Activated naive CD4-positive, alpha-beta T cell treated with anti-CD3 and anti-CD28 coated beads, Interleukin-2, amount 10 ng/mL, durations not matched to agents 7 days and 5 days (primary cell): ENCODE measurements at regions not wholly inside any gene's neighbourhood (a gene's known extent, or its start where the extent isn't known, plus 50 kb on each side); places are given as distances from the start of the nearest gene placed in this dataset.
"Not testable (repeated sequence)": the region's sequence is repeated elsewhere in the genome, so short reads cannot be mapped to it uniquely, and the experiment has no call there.

Experiments
- CTCF ChIA-PET: fragments of 350-600 bp; sonication (Branson Sonifier 250); formaldehyde crosslinking; loops from one replicate; lab custom pipeline; 2021; ENCODE audit warnings: antibody characterized with exemption; lab: Charles Lee
- DNase-seq: peaks from one replicate; pipeline ENCODE4 v3.0.0-alpha.2; 2020
- H3K27ac Mint-ChIP-seq: one replicate; pipeline ENCODE4 v1.8.0; 2021; ENCODE audit warnings: mild to moderate bottlenecking, moderate library complexity, mixed read lengths
- H3K27me3 Mint-ChIP-seq: one replicate; pipeline ENCODE4 v1.8.0; 2021; ENCODE audit warnings: mild to moderate bottlenecking, mixed read lengths
- H3K36me3 Mint-ChIP-seq: one replicate; pipeline ENCODE4 v1.8.0; 2021; ENCODE audit warnings: mixed read lengths
- H3K4me1 Mint-ChIP-seq: one replicate; pipeline ENCODE4 v1.8.0; 2021; ENCODE audit warnings: mixed read lengths
- H3K4me3 Mint-ChIP-seq: one replicate; pipeline ENCODE4 v1.8.0; 2021; ENCODE audit warnings: mild to moderate bottlenecking, moderate library complexity, mixed read lengths
- H3K9me3 Mint-ChIP-seq: one replicate; pipeline ENCODE4 v1.8.0; 2021; ENCODE audit warnings: mixed read lengths

- no peak for DNase-seq
- Mint-ChIP-seq H3K36me3 (no peaks in the 10 kb centered on the region), H3K4me3 (no peak overlapping the region), H3K27me3 (no peaks in the 10 kb centered on the region), H3K4me1 (peaks cover 4% of the 10 kb centered on the region), H3K9me3 (peaks cover 4% of the 10 kb centered on the region), H3K27ac (no peak overlapping the region)
- CTCF ChIA-PET, result no interaction called here
Measured at GRCh38 chr6:134407791-134408190, 89.9 kb upstream of the SGK1 start.

- H3K4me1 Mint-ChIP-seq, result peaks cover 8% of the 10 kb centered on the region
- no peak overlapping the region for H3K27ac Mint-ChIP-seq
- CTCF ChIA-PET, result interaction anchor here (1.1 to 1.3 kb wide), 2 partner anchors 14 to 34 kb away, joined by 3 read pairs; no protein-coding TSS in a partner anchor
- DNase-seq, result no peak
- no peaks in the 10 kb centered on the region for H3K27me3 Mint-ChIP-seq
- no peaks in the 10 kb centered on the region for H3K9me3 Mint-ChIP-seq
- no peaks in the 10 kb centered on the region for H3K36me3 Mint-ChIP-seq
- no peak overlapping the region for H3K4me3 Mint-ChIP-seq
Measured at GRCh38 chr6:134406311-134406710, 88.4 kb upstream of the SGK1 start.

DNA sequence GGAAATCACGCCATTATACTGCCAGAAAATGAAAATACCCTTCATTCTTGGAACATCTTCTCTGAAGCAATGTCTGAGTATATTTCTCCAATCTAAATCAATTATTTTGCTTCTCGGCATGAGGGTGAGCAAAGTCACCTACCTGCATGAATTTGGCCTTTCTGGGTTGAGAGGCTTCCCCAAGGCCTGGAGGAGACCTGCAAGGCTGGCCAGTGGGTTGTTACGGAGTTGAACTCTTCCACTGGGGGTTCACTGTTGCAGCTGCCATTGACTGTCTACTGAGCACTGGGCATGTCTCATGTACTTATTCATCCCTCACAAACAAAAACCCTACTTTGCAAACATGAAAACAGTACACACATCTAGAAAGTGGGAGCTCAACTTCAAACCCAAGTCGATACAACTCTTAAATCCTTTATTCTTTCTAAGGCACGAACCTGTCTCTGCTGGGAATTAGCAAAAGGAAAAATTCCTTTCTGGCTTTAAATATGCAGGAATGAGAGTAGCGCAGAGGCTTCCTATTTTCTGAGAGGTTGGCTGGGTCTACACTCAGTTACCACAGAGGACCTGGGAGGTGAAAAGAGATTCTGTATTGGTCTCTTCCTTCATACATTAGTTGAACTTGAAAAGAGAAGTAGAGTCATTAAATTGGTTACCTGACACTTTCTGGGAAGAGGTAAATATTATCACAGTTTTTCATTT, 87.6 kb upstream of the SGK1 start:
- Mint-ChIP-seq H3K36me3 (no peaks in the 10 kb centered on the region), H3K27me3 (no peaks in the 10 kb centered on the region), H3K4me1 (peaks cover 8% of the 10 kb centered on the region), H3K4me3 (no peak overlapping the region), H3K27ac (no peak overlapping the region), H3K9me3 (no peaks in the 10 kb centered on the region)
- CTCF ChIA-PET, result interaction anchor here (1.1 to 1.3 kb wide), 2 partner anchors 14 to 34 kb away, joined by 3 read pairs; no protein-coding TSS in a partner anchor
- no peak for DNase-seq

- H3K27me3 Mint-ChIP-seq, H3K9me3 Mint-ChIP-seq, DNase-seq, H3K36me3 Mint-ChIP-seq, H3K4me1 Mint-ChIP-seq, H3K27ac Mint-ChIP-seq, H3K4me3 Mint-ChIP-seq: not testable (repeated sequence)
- CTCF ChIA-PET, result interaction anchor here (0.8 kb wide), 1 partner anchor 9 kb away, joined by 3 read pairs; no protein-coding TSS in a partner anchor
Measured at GRCh38 chr6:134403312-134403711, 85.4 kb upstream of the SGK1 start.

DNA sequence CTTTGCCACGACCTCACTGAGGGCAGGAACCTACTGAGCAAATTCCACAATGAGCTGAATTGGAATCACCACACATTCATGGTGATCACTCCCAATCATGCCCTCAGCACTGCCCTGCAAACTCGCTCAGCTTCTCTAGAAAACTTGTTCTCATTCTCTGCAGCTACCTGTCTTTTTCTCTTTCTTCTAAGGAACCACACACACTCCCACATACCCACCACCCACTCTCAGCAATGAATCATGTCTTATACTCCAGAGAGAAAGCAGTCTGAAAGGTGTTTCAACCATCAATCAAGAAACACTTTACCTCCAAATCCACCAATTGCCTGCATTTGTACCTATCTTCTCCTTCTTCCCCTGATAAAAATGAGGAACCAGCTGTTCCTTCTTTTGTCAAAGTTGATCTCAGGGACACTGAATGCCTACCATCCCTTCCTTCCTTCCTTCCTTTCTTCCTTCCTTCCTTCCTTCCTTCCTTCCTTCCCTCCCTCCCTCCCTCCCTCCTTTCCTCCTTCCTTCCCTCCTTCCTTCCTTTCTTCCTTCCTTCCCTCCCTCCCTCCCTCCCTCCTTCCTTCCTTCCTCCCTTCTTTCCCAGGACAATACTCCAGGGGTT, 84.6 kb upstream of the SGK1 start:
- no peaks in the 10 kb centered on the region for H3K36me3 Mint-ChIP-seq
- H3K27me3 Mint-ChIP-seq, result no peaks in the 10 kb centered on the region
- no peak overlapping the region for H3K27ac Mint-ChIP-seq
- H3K4me1 Mint-ChIP-seq, result peaks cover 10% of the 10 kb centered on the region
- no peak for DNase-seq
- H3K9me3 Mint-ChIP-seq, result no peaks in the 10 kb centered on the region
- CTCF ChIA-PET, result no interaction called here
- no peak overlapping the region for H3K4me3 Mint-ChIP-seq

DNA sequence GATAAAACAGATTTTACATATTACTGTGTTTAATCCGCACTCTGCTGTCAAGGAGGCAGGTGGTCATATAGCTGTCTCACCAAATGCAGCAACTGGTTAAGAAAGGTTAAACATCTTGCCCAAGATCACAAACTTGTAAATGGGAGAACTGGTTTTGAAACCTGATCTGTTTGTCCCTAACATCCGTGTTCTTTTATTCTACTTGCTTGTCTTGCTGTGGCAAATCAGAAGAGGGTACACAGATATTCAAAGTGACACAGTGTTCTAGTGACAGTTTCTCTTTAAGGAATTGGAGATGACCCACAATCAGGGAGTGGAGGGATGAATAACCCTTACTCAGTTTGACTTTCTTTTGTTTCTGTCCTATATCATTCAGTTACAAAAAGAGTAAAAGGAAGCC, 83.0 kb upstream of the SGK1 start:
- peaks cover 10% of the 10 kb centered on the region for H3K4me1 Mint-ChIP-seq
- no peaks in the 10 kb centered on the region for H3K27me3 Mint-ChIP-seq
- DNase-seq, result no peak
- H3K9me3 Mint-ChIP-seq, result no peaks in the 10 kb centered on the region
- no peak overlapping the region for H3K27ac Mint-ChIP-seq
- CTCF ChIA-PET, result no interaction called here
- no peak overlapping the region for H3K4me3 Mint-ChIP-seq
- H3K36me3 Mint-ChIP-seq, result no peaks in the 10 kb centered on the region

DNA sequence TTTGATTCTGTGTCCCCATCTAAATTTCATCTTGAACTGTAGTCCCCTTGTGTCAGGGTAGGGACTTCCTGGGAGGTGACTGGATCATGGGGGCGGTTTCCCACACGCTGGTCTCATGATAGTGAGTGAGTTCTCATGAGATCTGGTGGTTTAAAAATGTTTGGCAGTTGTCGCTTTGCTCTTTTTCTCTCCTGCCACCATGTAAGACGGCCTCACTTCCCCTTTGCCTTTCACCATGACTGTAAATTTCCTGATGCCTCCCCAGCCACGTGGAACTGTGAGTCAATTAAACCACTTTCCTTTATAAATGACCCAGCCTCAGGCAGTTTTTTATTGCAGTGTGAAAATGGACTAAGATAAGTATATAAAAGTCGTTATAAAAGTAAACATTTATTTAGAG, 80.5 kb upstream of the SGK1 start:
- no peak overlapping the region for H3K4me3 Mint-ChIP-seq
- H3K27ac Mint-ChIP-seq, result no peak overlapping the region
- H3K27me3 Mint-ChIP-seq, result no peaks in the 10 kb centered on the region
- CTCF ChIA-PET, result no interaction called here
- H3K9me3 Mint-ChIP-seq, result no peaks in the 10 kb centered on the region
- no peak for DNase-seq
- peaks cover 10% of the 10 kb centered on the region for H3K4me1 Mint-ChIP-seq
- no peaks in the 10 kb centered on the region for H3K36me3 Mint-ChIP-seq

GRCh38 chr6:134397676-134398075, 79.8 kb upstream of the SGK1 start:
- no peaks in the 10 kb centered on the region for H3K36me3 Mint-ChIP-seq
- H3K27ac Mint-ChIP-seq, result no peak overlapping the region
- no peaks in the 10 kb centered on the region for H3K9me3 Mint-ChIP-seq
- H3K27me3 Mint-ChIP-seq, result no peaks in the 10 kb centered on the region
- H3K4me1 Mint-ChIP-seq, result peaks cover 6% of the 10 kb centered on the region
- no peak for DNase-seq
- CTCF ChIA-PET, result no interaction called here
- H3K4me3 Mint-ChIP-seq, result no peak overlapping the region

- Mint-ChIP-seq H3K27ac (no peak overlapping the region), H3K27me3 (no peaks in the 10 kb centered on the region), H3K4me1 (peaks cover 2% of the 10 kb centered on the region), H3K9me3 (no peaks in the 10 kb centered on the region), H3K36me3 (no peaks in the 10 kb centered on the region), H3K4me3 (no peak overlapping the region)
- DNase-seq, result no peak
- CTCF ChIA-PET, result no interaction called here
Measured at GRCh38 chr6:134394905-134395304, 77.0 kb upstream of the SGK1 start.

GRCh38 chr6:134394208-134394607, 76.3 kb upstream of the SGK1 start:
- Mint-ChIP-seq H3K4me1 (peaks cover 2% of the 10 kb centered on the region), H3K27ac (no peak overlapping the region), H3K4me3 (no peak overlapping the region), H3K9me3 (no peaks in the 10 kb centered on the region), H3K36me3 (no peaks in the 10 kb centered on the region), H3K27me3 (no peaks in the 10 kb centered on the region)
- CTCF ChIA-PET, result no interaction called here
- no peak for DNase-seq

- Mint-ChIP-seq H3K9me3 (peaks cover 4% of the 10 kb centered on the region), H3K4me1 (no peaks in the 10 kb centered on the region), H3K4me3 (no peak overlapping the region), H3K36me3 (no peaks in the 10 kb centered on the region), H3K27ac (no peak overlapping the region), H3K27me3 (no peaks in the 10 kb centered on the region)
- CTCF ChIA-PET, result interaction anchor here (0.9 to 1.4 kb wide), 3 partner anchors 10 to 20 kb away, joined by 3 to 4 read pairs (median 3); no protein-coding TSS in a partner anchor
- no peak for DNase-seq
Measured at GRCh38 chr6:134391205-134391604, 73.3 kb upstream of the SGK1 start.

GRCh38 chr6:134389658-134390057, 71.7 kb upstream of the SGK1 start:
- H3K9me3 Mint-ChIP-seq, result peaks cover 6% of the 10 kb centered on the region
- H3K4me1 Mint-ChIP-seq, result no peaks in the 10 kb centered on the region

GRCh38 chr6:134389129-134389528, 71.2 kb upstream of the SGK1 start:
- Mint-ChIP-seq H3K36me3 (no peaks in the 10 kb centered on the region), H3K4me1 (no peaks in the 10 kb centered on the region), H3K9me3 (peaks cover 6% of the 10 kb centered on the region), H3K27me3 (no peaks in the 10 kb centered on the region), H3K27ac (no peak overlapping the region), H3K4me3 (no peak overlapping the region)
- DNase-seq, result no peak
- CTCF ChIA-PET, result no interaction called here

More at GRCh38 chr6:134389658-134390057, 71.7 kb upstream of the SGK1 start:
- H3K27ac Mint-ChIP-seq, result no peak overlapping the region
- no peak for DNase-seq
- no peak overlapping the region for H3K4me3 Mint-ChIP-seq
- H3K36me3 Mint-ChIP-seq, result no peaks in the 10 kb centered on the region
- CTCF ChIA-PET, result interaction anchor here (1.4 kb wide), 1 partner anchor 8 kb away, joined by 4 read pairs; no protein-coding TSS in a partner anchor
- no peaks in the 10 kb centered on the region for H3K27me3 Mint-ChIP-seq

GRCh38 chr6:134386482-134386881, 68.6 kb upstream of the SGK1 start:
- CTCF ChIA-PET, result interaction anchor here (0.9 kb wide), 1 partner anchor 554 kb away, joined by 3 read pairs; no protein-coding TSS in a partner anchor
- H3K27ac Mint-ChIP-seq, H3K4me1 Mint-ChIP-seq, H3K27me3 Mint-ChIP-seq, H3K4me3 Mint-ChIP-seq, H3K9me3 Mint-ChIP-seq, DNase-seq, H3K36me3 Mint-ChIP-seq: not testable (repeated sequence)

DNA sequence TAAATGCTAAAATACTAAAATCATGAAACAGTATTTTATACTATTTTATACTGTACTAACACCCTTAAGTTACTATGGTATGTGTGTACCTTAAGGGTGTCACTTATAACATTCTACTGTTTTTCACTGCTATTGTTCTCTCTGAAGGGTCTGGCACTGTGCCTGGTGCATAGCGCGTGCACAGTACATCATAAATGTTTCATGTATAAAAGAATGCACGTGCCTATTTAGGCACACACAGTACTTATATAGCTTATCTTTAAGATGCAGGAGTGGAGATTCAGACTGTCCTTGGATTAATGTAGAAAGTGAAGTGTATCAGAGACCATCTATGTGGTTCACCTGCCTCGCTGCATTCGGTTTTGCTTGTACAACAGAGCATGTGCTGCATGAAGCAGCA, 64.0 kb upstream of the SGK1 start:
- CTCF ChIA-PET, result interaction anchor here (0.6 to 1.0 kb wide), 3 partner anchors 9 to 34 kb away, joined by 3 to 4 read pairs (median 4); no protein-coding TSS in a partner anchor
- H3K4me3 Mint-ChIP-seq, result no peak overlapping the region
- DNase-seq, result no peak
- H3K27ac Mint-ChIP-seq, result no peak overlapping the region
- H3K27me3 Mint-ChIP-seq, result no peaks in the 10 kb centered on the region
- peaks cover 27% of the 10 kb centered on the region for H3K4me1 Mint-ChIP-seq
- H3K9me3 Mint-ChIP-seq, result peaks cover 6% of the 10 kb centered on the region
- peaks cover 2% of the 10 kb centered on the region for H3K36me3 Mint-ChIP-seq
